HG03575 (cell line): ENCODE measurements at regions not wholly inside any gene's neighbourhood (a gene's known extent, or its start where the extent isn't known, plus 50 kb on each side); places are given as distances from the start of the nearest gene placed in this dataset.

Source experiments
- ATAC-seq: cut with Tn5 transposase; IDR thresholded peaks from one replicate; pipeline ENCODE4 v1.9.1; 2021; ENCODE audit not compliant: unreplicated experiment, insufficient number of reproducible peaks, low FRiP score; ENCODE audit errors: extremely low read depth

GRCh38 chr12:125451408-125451807 lies 386.2 kb downstream of the AACS start:
- no peak for ATAC-seq

- no peak for ATAC-seq
These were observed 388.5 kb downstream of the AACS start for GRCh38 chr12:125453751-125454150.

GRCh38 chr12:125454291-125454690 lies 389.1 kb downstream of the AACS start:
- no peak for ATAC-seq

GRCh38 chr12:125454786-125455480 lies 389.7 kb downstream of the AACS start:
- no peak for ATAC-seq

- no peak for ATAC-seq
These were observed 390.3 kb downstream of the AACS start for GRCh38 chr12:125455556-125455955.

GRCh38 chr12:125458552-125459268 lies 393.5 kb downstream of the AACS start:
- no peak for ATAC-seq

GRCh38 chr12:125461831-125462230 lies 396.6 kb downstream of the AACS start:
- ATAC-seq = no peak

GRCh38 chr12:125463386-125463785 lies 398.2 kb downstream of the AACS start:
- ATAC-seq = no peak

- no peak for ATAC-seq
These were observed 402.1 kb downstream of the AACS start for GRCh38 chr12:125467363-125467762.

GRCh38 chr12:125469683-125470082 lies 404.4 kb downstream of the AACS start:
- no peak for ATAC-seq

GRCh38 chr12:125470838-125471783 lies 405.9 kb downstream of the AACS start:
- no peak for ATAC-seq

GRCh38 chr12:125473501-125473900 lies 408.3 kb downstream of the AACS start:
- no peak for ATAC-seq

- ATAC-seq = no peak
These were observed 422.1 kb downstream of the AACS start for GRCh38 chr12:125487336-125487735.

GRCh38 chr12:125491553-125491952 lies 426.3 kb downstream of the AACS start:
- no peak for ATAC-seq

GRCh38 chr12:125492354-125493270 lies 427.4 kb downstream of the AACS start:
- no peak for ATAC-seq

- ATAC-seq = no peak
These were observed 428.6 kb downstream of the AACS start for GRCh38 chr12:125493704-125494308.

GRCh38 chr12:125503128-125503527 lies 437.9 kb downstream of the AACS start:
- no peak for ATAC-seq

- no peak for ATAC-seq
These were observed 444.0 kb downstream of the AACS start for GRCh38 chr12:125509195-125509594.
